Stimulated activated CD4-positive, alpha-beta T cell treated with anti-CD3 and anti-CD28 coated beads, Interleukin-2, amount 100 ng/mL, for 48 hours (primary cell): ENCODE measurements at regions not wholly inside any gene's neighbourhood (a gene's known extent, or its start where the extent isn't known, plus 50 kb on each side); places are given as distances from the start of the nearest gene placed in this dataset.

ENCODE experiments used
- DNase-seq, 2 donors: peaks; one replicate each; pipeline ENCODE4 v3.0.0-alpha.2; 2020

DNA sequence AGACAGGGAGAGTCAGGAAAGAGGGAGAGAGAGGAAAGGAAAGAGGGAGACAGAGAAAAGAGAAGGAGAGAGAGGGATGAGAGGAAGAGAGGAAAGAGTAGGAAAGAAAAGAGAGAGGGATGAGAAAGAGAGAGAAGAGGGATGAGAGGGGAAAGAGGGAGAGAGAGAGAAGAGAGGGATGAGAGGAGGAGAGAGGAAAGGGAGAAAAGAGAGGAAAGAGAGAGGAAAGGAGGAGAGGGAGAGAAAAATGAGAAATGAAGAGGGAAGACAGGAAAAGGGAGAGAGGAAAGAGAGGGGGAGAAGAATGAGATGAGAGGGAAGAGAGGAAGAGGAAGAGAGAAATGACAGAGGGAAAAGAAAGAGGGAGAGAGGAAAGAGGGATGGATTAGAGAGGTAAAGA lies 207.0 kb upstream of the SKOR2 start:
- no peak for DNase-seq

GRCh38 chr18:47457614-47458013 lies 206.2 kb upstream of the SKOR2 start:
- no peak for DNase-seq

DNA sequence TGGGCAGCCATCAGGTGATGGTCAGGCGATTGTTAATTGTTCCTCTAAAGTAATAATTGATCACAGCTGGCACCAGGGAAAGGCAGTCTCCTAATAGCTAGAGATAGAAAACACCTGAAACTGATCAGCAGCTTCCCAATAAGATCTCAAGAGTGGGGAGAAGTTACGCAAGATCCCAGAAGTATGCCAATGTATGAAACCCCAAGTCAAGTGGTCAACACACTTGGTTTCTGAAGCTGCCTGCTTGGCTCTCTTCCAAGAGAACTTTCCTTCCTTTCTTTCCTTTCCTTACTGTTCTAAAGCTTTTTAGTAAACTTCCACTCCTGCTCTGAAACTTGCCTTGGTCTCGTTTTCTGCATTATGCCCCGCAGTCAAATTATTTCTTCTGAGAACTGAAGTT lies 201.6 kb upstream of the SKOR2 start:
- DNase-seq: no peak

DNA sequence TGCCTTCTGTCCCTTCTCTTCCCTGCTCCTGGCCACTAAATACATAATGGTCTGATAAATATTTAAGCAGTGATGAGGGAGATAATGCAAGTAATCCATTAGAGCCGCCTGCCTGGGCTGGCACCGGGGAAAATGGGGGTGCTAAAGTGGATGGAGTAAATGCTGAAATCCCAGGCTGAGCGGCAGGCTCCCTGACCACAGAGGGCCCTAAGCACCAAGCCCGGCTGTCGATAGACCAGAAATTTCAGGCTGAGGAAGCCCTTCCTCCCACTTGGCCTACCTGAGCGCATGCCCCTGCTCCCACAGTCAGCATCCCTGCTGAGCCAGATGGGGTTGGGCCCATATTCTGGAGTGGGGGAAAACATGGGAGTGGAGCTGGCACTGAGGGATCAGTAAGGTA lies 197.5 kb upstream of the SKOR2 start:
- no peak for DNase-seq

DNA sequence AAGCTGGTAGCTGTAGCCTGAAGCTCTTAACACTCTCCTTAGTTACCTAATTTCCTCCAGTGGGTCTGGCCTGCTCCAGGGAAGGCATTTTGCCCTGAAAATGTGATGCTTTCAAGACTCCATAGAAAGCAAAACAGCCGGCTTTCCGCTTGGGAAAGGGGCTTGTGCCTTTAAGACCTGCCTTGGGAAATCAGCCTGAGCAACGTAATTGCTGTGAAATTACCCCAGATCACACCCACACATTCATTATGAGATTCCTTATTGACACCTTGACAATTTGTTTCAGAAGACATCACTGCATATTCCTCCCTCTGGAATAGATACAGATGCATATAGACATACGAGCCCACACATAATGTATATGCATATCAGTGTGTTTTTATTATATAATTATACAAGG lies 190.5 kb upstream of the SKOR2 start:
- no peak for DNase-seq

GRCh38 chr18:47438001-47438400 lies 186.5 kb upstream of the SKOR2 start:
- no peak for DNase-seq

- DNase-seq: no peak
Measured at GRCh38 chr18:47436871-47437270, 185.4 kb upstream of the SKOR2 start.

GRCh38 chr18:47434214-47434746 lies 182.8 kb upstream of the SKOR2 start:
- no peak for DNase-seq

DNA sequence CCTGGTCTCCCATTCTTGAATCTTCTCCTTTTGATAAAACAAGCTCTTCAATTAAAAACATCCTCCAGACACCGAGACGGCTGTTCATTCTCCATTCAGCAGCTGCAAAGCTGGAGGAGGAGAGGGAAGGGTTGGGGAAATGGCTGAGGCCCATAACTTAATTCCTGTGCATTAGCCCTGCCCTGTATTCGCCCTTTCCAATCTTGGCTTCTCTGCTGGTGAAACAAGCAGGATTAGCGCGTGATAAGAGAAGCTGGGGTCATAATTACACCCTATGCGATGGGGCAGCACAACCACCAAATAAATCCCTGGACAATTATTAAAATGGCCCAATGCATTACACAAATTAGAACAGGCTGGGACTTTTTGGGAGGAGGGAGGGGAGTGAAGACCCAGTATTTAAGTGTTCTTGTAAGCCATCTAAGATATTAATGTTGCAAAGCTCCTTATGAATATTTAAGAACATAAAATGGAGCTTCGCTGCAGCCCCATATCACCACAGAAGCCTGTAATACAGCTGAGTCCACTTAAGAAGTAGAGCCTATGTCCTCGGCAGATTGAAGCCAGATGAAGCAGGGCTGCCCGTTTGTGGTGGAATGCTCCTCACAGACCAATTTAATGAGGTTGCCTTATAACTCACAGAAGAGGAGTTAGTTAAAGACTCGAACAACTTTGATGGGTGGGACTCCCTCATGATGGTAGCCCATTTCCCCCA lies 176.6 kb upstream of the SKOR2 start:
- no peak for DNase-seq

DNA sequence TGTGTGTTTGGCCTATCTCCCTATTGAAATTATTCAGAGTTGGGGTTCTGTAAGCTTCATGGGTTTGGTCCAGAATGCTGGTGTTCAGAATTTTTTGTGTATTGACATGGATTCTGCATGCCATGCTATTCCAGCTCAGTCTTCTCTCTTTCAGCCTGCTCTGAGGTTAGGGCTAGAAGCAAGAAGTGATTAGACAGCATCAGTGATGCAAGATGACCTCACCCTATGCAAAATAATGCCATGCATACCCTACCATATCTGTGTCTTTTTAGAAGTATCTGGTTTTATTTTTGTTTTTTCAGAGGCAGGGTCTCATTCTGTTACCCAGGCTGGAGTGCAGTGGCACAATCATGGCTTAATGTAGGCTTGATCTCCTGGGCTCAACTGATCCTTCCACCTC lies 175.6 kb upstream of the SKOR2 start:
- DNase-seq: no peak

DNA sequence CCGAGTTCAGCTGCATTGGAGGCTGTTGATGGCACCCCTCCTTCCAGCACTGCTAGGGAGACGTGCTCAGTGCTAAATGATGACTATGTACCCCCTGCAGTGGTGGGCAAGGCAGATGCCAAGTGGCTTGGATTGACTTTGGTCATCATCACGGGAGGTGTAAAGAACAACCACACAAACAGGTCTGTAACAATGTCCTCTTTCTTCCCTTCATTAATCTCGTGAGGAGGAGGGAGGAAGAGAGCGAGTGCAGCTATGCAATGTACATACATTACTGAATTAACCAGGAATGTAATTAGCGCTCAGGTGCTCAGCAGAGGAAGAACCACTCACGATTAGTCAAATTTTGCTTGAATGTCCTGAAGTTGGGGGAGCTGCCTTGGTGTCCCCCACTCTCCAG lies 173.9 kb upstream of the SKOR2 start:
- no peak for DNase-seq

DNA sequence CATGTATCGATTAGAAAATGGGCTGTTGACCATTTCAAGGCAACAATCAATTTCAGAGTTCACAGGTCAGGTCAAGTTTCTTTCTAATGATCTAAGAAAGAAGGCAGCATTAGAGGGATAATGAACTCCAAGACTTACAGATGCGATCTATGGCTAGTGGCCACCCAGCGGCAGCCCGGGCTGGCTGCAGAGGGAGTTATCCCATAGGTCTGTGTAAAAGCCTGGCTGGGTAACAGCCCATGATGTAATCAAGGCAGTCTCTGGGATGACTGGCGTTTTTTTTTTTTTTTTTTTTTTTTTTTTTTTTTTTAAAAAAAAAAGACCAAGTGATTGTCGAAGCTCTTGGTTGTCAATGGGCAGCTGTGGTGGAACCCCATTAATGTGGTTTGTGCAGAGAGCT lies 171.1 kb upstream of the SKOR2 start:
- DNase-seq: no peak

GRCh38 chr18:47420130-47420529 lies 168.7 kb upstream of the SKOR2 start:
- no peak for DNase-seq

GRCh38 chr18:47418746-47419145 lies 167.3 kb upstream of the SKOR2 start:
- DNase-seq: no peak

DNA sequence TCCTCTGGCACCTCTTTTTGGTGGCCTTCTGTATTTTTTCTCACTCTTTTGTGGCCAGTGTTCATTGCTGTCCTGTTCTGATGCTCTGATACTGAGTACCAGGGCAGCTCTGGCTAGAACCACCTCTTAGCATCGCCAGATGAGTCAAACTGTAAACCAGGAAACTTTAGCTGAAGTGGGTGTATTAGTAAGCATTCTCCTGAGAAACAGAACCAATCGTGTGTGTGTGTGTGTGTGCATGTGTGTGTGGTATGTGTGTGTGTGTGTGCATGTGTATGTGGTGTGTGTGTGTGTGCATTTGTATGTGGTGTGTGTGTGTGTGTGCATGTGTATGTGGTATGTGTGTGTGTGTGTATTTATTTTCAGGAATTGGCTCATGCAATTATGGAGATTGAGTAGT lies 166.3 kb upstream of the SKOR2 start:
- DNase-seq: no peak

DNA sequence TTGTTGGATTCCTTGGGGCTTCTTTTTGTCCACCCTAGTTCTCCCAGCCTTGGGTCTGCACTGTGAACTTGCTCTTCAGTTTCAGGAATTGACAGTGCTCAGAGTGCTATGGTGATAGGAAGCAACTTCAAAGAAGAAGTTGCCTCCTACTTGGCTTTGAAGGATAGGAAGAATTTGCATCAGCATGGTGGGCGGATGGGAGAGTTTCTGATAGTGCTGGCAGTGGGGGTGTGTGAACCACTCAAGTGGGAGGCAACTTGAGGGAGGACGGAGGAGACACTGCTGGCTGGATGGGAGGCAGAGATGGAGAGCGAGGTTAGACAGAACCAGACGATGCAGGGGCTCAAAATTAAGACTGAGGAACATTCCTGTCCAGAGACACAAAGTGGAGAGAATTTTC lies 164.4 kb upstream of the SKOR2 start:
- DNase-seq: no peak

GRCh38 chr18:47413327-47413726 lies 161.9 kb upstream of the SKOR2 start:
- DNase-seq: no peak

DNA sequence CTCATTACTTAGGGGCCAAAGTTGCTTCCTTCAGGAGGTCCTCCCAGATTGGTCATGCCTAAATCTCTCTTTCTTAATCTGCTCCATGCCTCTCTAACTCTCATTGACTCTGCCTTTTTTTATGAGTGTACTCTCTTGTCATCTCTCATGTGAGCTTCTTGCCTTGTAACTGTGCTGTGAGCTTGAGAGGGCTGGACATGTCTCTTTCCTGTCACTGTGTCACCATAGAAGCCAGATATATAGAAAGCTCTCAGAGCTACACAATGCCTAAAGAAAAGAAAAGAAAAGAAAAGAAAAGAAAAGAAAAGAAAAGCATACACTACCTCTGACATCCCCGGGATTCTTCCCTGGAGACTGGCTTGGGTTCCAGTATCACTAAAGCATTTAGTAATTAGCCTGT lies 161.5 kb upstream of the SKOR2 start:
- DNase-seq: no peak

DNA sequence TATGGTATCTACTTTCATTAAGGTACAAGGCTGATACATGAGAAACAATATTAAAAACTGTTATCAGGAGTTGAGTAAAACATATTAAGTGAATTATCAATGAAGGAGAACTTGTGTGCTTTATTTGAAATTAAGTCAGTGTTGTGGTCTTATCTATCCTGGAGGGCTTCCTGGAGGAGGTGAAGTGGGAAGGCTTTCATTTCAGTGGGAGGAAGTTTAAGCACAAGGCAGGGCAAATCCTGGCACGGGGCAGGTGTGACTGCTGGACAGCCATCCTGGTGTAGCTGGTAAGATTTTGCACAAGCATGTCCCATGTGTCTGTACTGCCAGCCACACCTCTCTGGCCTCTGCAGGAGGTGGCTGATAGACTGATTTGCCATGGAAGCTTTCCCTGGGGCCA lies 159.7 kb upstream of the SKOR2 start:
- DNase-seq: no peak

GRCh38 chr18:47410139-47410538 lies 158.7 kb upstream of the SKOR2 start:
- DNase-seq: no peak

DNA sequence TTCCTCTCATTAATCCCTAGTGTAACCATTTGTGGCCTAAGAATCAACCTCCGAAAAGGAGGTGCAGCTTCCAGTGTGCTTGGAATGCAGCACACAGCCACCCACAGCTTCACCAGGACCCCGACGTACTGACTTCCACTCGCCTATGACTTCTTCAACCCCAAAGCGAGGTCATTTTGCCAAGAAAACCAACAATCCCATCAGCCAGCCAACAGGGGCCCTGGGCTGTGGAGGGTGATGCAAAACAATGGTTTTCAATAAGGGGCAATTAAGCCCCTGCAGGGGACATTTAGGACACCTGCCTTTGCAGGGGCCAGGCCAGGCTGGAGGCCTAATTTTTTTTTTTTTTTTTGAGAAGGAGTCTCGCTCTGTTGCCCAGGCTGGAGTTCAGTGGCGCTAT lies 158.1 kb upstream of the SKOR2 start:
- DNase-seq: no peak

- DNase-seq: no peak
Measured at GRCh38 chr18:47407736-47408135, 156.3 kb upstream of the SKOR2 start.

DNA sequence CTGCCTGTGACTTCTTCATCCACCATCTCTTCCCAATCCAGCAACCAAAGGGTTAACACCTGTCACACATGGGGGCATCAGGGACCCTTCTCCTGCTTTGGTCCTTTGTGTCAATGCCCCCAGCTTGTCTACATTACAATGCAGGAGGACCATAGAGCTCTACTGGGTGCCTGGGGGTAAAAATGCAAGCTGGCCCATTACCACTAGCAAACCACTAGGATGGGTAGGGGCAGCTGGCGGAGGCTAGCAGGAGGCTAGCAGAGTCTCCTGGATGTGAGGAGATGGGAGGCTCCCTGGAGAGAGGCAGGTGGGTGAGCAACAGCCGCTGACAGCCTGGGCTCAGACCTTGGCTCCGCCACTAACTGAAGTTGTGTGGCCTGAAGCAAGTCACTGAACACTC lies 153.4 kb upstream of the SKOR2 start:
- no peak for DNase-seq

- DNase-seq: no peak
Measured at GRCh38 chr18:47403949-47404348, 152.5 kb upstream of the SKOR2 start.

DNA sequence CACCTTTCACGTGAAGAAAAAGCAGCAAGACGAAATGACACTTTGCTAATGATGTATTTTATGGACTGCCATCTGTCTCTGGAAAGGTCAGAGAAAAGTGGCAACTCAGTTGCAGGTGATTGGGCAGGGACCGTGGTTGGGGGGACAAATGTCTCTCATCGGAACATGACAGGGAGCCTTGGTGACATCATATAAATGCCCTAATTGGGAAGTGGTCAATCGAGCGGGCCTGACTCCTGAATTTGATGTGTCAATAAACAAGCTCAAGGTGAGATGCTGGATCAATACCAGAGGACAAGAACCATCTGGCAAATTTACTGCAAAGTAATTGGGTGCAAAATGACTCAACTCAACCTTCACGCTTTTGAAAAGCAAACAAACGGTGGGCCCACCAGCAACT lies 151.9 kb upstream of the SKOR2 start:
- DNase-seq: no peak
